NCI-H2196 (cell line): ENCODE measurements at regions not wholly inside any gene's neighbourhood (a gene's known extent, or its start where the extent isn't known, plus 50 kb on each side); places are given as distances from the start of the nearest gene placed in this dataset.

ENCODE experiments used
- DNase-seq: peaks from one replicate; lab custom pipeline; 2025; ENCODE audit not compliant: unreplicated experiment; lab: John Stamatoyannopoulos, UW

- no peak for DNase-seq
Observed at GRCh38 chr4:10207116-10207515, 90.5 kb upstream of the WDR1 start.

DNA sequence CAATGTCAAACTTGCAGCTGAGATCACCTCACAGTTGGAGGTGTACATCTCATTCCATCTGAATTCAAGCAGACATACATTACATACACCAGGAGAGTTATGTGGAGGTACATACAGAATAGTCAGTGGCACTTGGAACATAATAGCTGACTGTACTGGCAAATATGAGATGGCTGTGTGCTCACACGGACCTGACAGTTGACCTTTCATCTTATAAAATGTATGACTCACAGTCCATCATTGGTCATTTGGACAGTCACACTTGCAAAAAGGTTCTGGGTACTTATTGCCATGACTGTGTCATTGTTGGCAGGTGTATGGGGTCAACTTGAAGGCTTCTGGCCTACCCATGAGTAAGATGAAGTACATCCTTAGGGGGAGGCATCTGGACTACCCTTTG is 88.6 kb upstream of the WDR1 start:
- no peak for DNase-seq

DNA sequence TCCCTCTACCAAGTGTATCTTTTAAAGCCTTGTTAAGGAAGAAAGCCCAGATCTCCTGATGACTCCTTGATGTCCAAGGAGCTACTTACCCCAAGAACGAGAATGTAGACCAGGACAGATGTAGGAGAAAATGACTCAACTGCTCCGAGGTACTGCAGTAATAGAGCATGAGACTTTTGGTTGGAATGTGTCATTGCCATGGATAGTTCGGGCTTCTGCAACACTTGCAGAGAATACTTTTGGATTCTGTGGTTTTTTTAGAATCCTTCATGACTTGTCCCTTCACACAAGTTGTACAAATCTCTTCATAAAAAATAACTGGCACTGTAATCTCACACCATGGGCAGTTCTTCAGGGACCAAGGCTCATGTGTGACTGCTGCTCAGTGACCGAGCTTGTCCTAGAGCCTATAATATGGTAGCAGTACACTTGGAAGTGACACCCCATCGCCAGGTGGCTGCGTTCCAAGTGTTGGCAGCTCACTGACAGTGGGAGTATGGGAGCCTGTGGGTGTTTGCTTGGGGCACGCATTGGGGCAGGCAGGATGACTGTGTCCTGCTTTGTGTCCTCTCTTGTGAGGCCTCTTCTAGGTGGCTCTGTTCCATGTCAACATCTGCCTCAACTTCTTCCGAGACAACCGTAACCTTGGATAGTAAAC is 87.9 kb upstream of the WDR1 start:
- no peak for DNase-seq

DNA sequence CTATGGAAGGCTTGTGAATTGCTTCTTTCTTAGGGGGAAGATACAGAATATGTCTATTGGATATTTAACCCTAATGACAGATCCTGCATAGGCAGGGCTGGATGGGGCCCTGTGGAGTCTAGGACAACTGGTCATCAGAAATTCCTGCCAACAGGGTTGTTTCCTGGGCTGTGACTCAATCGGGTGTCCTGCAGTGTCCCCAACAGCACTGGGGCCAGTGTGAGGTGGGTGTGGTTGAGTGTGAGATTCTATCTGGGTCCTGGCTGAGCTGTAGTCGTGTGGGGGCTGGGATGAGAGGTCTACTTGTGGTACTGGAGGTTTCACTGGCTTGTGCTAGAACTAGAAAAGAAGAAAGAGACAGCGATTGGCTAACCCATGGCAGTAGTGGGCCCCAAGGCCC is 87.3 kb upstream of the WDR1 start:
- DNase-seq = no peak

DNA sequence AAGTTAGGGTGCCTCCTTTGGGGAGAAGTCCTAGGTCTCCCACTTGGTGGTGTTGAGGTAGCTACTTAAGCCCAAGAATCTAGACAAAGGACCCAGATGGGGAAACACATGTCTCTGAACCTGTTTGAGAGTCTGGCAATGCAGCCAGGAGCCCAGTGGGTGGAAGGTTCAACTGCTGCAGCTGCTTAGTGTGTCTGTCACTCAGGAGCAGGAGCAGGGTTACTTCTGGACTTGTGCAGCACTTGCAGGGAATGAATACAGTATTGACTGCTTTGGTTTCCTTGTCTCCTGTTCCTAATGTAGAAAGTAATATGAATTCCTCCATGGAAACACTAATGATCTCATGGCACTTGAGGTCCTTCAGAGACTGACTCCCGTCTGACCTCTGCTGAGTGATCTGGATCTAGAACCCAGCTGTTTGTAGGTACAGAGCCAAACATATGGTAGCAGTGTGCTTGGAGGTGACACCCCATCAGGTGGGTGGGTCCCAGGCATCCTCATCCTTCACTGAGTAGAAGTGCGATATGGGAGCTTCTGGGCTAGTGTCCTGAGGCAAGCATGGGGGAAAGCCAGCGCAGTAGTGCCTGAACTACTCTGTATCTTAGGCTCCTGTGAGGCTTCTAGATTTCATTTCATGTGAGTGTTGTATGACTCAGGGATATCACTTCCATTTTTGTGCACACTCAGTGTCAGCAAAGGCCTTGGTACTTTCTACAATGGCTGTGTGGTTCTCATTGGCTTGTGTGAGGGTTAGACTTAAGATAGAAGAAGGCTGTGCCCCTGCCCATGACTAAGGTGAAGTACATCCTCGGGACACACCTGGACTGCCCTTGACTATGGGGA is 85.0 kb upstream of the WDR1 start:
- DNase-seq = no peak

GRCh38 chr4:10200869-10201268 is 84.3 kb upstream of the WDR1 start:
- no peak for DNase-seq

DNA sequence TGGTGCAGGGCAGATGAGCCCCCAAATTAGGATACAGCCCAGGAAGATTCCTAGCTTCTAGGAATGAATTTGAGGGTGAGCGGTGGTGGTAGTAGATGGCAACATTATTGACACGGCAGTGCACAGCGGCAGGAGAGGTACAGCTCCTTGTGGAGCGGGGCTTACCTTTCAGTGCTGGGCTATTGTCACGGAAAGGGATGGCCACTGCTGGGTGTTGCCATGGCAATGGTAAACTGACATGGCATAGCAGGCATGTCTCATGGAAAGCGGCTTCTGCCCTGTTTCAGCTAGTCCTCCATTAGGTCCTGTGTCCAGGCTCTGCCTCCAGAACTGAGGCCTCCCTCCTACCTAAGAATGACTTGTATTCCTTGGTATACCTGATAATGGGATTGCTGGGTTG is 81.8 kb upstream of the WDR1 start:
- DNase-seq = no peak

DNA sequence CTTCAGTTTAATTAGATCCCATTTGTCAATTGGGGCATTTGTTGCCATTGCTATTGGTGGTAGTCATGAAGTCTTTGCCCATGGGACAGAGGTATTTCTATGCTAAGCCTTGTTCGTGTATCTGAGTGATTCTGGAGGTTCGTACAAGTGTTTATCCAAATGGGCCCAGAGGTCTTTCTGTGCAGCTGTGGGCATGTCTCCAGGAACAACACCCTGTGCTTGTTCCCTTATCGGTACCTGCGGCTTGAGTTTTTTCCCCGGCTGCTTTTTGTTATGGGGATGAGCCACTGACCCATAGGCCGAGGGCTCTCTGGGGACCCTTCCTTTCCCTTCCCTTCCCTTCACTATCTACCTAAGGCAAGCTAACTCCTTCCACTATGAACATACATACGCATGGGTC is 81.4 kb upstream of the WDR1 start:
- no peak for DNase-seq

DNA sequence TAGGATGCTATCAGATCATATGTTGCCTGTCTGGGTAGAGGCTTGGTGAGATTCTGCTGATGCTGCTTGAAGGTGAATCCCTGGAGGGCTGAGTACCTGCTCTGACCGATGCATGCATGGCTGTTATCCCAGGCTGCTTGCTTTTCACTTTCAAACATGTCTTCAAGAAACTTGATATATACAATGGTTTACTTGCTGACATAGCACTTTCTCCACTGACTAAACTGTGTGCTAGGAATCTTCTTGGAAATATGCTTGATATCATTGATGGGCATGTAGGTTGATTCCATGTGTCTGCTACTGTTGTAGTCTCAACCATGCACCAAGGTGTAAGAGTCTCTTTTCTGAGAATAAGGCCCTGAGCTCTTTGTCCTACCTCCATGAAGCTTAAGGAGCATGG is 79.6 kb upstream of the WDR1 start:
- no peak for DNase-seq

DNA sequence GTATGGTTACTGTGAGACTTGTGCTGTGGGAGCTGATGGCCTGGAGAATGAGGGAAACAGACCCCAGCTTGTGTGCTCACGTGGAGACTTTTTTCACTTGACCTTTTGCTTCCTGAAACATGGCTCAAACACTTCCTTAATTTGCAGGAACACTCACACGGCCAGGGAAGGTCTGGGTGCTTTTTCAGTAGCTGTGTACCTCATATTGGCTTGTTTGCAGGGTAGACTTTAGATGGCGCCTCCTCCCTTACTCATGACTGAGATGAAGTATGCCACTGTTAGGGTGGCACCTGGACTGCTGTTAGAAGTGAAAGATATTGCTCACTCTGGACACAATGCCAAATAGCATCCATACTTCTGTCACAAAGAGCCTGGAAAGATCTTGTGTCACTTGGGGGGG is 75.7 kb upstream of the WDR1 start:
- DNase-seq = no peak

- no peak for DNase-seq
Observed at GRCh38 chr4:10188400-10189004, 71.9 kb upstream of the WDR1 start.

DNA sequence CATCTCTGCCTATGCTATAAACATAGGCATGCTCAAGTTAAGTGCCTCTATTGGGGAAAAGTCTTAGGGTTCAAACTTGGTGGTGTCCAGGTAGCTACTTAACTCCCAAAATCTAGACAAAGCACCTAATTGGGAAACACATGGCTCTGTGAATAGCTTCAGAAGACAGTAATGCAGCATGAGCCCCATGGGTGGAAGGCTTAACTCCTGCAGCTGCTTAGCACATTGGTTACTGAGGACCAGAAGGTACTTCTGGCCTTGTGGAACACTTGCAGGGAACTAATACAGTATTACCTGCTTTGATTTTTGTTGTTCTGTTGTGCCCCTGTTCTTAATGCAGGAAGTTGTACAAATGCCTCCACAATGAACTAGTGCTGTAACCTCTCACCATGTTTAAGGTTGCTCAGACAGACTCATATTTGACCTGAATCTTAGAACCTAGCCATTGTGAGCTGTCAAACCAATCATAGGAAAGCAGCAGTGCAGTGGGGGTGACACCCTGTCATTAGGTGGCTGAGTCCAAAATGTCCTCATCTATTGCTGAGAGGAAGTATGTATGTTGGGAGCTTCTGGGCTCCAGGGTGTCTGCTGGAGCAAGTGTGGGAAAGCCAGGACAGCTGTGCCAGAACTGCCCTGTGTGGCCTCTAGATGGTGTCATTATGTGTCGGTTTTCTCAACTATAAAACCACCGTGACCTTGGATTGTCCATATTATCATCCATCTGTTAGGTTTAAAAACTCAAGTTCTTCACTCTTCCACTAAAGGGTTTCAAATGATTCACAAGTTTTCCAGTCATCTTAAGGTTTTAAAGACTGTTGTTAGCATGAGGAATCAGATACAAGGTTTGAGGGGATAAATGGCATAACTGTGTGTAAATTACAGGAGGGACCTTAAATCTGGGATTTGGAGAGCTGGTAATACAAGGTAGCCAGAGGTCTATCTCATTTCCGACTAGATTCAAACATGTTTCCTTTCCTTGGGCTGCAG is 69.9 kb upstream of the WDR1 start:
- no peak for DNase-seq

DNA sequence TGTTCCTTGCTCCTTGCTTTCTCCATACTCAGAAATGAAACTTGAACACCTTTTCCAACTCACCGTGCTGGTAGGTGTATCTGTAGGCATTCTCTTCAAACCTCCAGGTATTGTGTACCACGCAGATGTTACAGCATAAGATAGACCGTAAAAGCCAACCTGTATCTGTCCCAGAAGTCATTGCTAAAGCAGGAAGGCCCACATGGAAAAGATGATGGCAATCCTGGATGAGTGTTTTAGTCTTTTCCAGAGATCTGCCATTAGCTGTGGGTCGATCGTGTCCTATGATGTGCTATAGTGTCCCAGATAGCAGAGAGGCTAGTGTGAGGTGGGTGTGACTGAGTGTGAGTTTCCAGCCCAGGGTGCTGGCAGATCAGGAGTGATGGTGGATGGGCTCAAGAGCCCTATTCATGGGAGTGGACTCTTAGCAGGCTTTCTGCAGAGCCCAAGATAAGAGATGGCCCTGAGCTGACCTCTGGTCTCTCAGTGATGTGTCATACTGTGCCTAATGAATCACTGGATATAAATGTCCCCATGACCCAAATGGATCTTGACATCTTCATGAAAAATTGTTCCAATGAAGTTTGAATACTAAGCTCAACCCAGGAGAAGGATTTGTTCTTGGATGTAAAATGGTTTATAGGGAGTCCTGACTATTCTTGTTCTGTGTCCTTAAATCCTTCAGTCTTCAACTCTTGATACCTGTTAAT is 69.1 kb upstream of the WDR1 start:
- DNase-seq = no peak

- DNase-seq = no peak
Observed at GRCh38 chr4:10184501-10184938, 67.9 kb upstream of the WDR1 start.

- no peak for DNase-seq
Observed at GRCh38 chr4:10184041-10184440, 67.4 kb upstream of the WDR1 start.

DNA sequence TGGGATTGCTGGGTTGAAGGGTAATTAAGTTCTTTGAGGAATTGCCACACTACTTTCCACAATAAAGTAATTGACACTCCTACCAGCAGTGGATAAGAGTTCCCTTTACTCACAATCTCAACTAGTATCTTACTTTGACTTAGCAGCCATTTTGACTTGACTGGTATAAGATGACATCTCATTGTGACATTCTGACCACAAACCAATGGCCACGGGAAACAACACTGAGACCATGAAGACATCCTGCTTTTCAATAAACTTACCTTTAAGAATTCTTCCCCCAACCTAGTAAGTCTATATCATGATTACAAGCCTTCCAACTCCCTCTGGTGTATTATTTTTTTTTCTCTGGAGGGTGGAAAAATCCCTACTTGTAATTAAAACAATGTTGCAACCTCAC is 66.9 kb upstream of the WDR1 start:
- DNase-seq = no peak

GRCh38 chr4:10182446-10183424 is 66.1 kb upstream of the WDR1 start:
- DNase-seq = no peak

DNA sequence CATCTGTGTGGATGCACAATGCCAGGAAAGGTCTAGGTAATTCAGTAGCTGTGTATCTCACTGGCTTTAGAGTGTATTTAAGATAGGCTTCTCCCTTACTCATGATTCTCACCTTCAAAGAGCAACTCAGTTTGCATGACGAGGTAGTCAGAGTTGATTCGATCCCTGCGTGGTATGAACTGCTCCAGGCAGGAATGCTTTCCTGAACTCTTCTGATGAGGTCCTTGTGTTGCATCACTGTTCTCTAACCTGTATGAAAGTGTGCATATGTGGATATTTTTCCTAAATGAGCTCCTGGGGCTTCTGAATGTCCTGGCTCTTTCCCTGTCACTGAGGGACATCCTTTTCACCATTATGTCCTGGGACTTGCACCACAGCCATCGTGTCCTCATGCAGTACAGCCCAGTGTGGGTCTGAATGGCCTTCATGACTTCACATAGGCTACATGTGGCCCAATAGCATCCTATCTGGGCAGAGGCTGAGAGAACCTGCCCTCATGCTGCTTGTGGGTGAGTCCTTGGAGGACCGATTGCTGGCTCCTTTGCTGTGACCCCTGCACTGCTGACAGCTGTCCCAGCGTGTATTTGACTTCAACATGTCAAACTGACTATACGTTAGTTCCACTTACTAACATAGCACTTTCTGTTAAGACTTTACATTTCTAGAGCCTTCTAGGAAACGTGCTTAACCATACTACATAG is 65.3 kb upstream of the WDR1 start:
- no peak for DNase-seq
